Esophagus squamous epithelium (tissue), 5 donors: ENCODE measurements at regions not wholly inside any gene's neighbourhood (a gene's known extent, or its start where the extent isn't known, plus 50 kb on each side); places are given as distances from the start of the nearest gene placed in this dataset.
"Not testable (repeated sequence)": the region's sequence is repeated elsewhere in the genome, so short reads cannot be mapped to it uniquely, and the experiment has no call there.

Experiments
- DNase-seq: peaks from one replicate; lab custom pipeline; 2025; lab: John Stamatoyannopoulos, UW
- H3K27ac ChIP-seq, 4 donors: fragments of 200-600 bp; sonication (generic); one replicate each; pipeline ENCODE4 v1.5.1; 2016 to 2019; ENCODE audit warnings: mild to moderate bottlenecking in 1 of 4
- H3K27me3 ChIP-seq, 4 donors: fragments of 200-600 bp; sonication (generic); 1 replicate in 3 of 4; 2 replicates in 1 of 4; pipeline versions ENCODE4 v1.5.1 to v1.6.0; 2017 to 2021; ENCODE audit warnings: antibody characterized with exemption in 1 of 4
- H3K36me3 ChIP-seq, 3 donors: fragments of 200-600 bp; sonication (generic); one replicate each; pipeline ENCODE4 v1.5.1; 2016 to 2019
- H3K4me1 ChIP-seq, 3 donors: fragments of 200-600 bp; sonication (generic); one replicate each; pipeline ENCODE4 v1.5.1; 2017 to 2019
- H3K4me3 ChIP-seq, 4 donors: fragments of 200-600 bp; sonication (generic); 1 replicate in 3 of 4; 2 replicates in 1 of 4; pipeline ENCODE4 v1.5.1; 2016 to 2019; ENCODE audit warnings: mild to moderate bottlenecking in 2 of 4, moderate library complexity in 1 of 4
- H3K9me3 ChIP-seq, 3 donors: fragments of 200-600 bp; sonication (generic); one replicate each; pipeline ENCODE4 v1.5.1; 2016 to 2019
- CTCF ChIP-seq, 6 experiments: fragments of 450-650 bp in 4 of 6; fragments of 200-600 bp in 2 of 6; sonication (generic) in 2 of 6; IDR thresholded peaks; one replicate each; pipeline ENCODE4 v1.5.1; 2016 to 2019; ENCODE audit warnings: antibody characterized with exemption in 6 of 6, mild to moderate bottlenecking in 4 of 6, moderate library complexity in 4 of 6
- POLR2A ChIP-seq, 4 donors: fragments of 450-650 bp; IDR thresholded peaks; one replicate each; pipeline ENCODE4 v1.6.1; 2017; ENCODE audit warnings: antibody characterized with exemption in 4 of 4, mild to moderate bottlenecking in 4 of 4, moderate library complexity in 3 of 4
- WGBS, 2 donors: methylation state at CpG; one replicate each; pipeline ENCODE4 v1.1.5; 2018; 5-methylcytosine and 5-hydroxymethylcytosine counted together
- intact Hi-C: fragments of 100-400 bp; cut with DNase I; formaldehyde crosslinking; loops from one replicate; pipeline ENCODE4 v1.15.0; 2022
- donor health status: DM: yes; HTN: yes; CAD: no.

DNA sequence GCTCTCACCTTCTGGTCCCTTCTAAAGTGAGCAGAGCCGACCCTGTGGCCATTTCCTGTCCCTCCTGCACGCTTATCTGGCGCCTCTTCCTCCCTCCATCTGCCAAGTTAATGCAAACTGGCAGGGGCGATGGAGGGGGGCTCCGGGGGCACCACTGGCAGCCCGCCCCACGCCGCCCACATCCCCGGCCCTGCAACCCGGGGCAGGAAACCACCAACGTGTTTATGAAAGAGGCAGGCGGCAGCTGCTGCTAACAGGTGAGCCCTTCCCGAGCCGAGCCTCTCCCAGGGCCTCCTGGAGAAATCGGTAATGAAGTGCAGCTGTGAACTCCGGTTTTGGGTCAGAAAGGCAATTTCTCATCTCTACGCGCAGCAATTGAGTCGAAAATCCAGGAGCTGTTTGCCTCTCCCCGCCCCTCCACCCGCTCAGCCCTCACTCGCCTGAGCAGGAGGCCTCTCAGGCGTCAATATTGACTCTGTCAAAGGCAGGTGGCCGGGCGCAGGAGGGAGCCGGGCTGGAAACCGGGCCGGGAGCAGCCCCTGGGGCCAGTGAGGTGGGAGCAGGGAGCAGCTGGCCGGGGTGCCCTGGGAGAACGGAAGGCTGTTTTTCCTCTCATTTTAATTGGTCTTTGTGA lies 164.4 kb upstream of the GSE1 start:
- H3K27me3 ChIP-seq = peaks cover 0 to 26% (median 0%) of the 10 kb centered on the region in 4 donors
- intact Hi-C loops = no loop called here

DNA sequence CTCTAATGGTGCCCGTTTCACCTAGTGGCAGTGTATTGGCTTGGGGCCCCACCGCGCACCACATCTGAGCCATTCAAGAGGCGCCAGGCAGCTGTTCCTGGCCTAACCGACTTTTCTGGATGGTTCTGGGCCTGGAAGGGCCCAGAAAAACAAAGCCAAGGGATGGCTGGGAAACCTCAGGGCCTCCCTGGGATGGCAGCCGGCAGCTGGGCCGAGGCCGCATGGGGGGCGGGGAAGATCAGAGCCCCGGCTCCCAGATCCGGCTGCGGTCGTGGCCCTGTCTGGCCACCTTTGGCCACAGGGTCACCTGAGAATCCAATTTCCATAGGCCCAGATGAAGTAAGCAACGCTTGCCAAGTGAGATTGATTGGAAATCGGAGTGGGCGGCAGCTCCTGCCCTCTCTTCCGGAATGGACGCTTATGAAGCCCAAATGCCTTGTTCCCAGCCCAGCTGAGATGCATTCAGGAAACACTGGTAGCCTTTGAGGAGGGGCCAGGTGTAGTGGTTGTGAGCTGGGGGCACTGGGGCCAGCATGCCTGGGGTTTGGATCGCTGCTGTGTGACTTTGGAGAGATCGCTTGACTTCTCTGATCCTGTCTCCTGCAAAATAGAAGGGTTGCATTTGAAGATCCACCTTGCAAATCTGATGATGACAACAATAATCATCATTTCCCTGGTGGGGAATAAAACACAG lies 163.8 kb upstream of the GSE1 start:
- H3K4me1 ChIP-seq = peaks cover 0 to 35% (median 0%) of the 10 kb centered on the region in 3 donors
- 93 to 94% methylated on average over 6 to 13 of the region's 20 CpGs for WGBS, 2 donors
- H3K27me3 ChIP-seq = peaks cover 0 to 29% (median 0%) of the 10 kb centered on the region in 4 donors
- no peak overlapping the region for H3K4me3 ChIP-seq
- H3K36me3 ChIP-seq = no peaks in the 10 kb centered on the region
- H3K9me3 ChIP-seq = no peaks in the 10 kb centered on the region
- no peak for DNase-seq
- intact Hi-C loops = no loop called here
- H3K27ac ChIP-seq = no peak overlapping the region
- TF ChIP-seq CTCF (IDR thresholded peaks at IDR 0.05) = no peak
- TF ChIP-seq POLR2A (IDR thresholded peaks at IDR 0.05) = no peak

More for the DNA sequence above, 164.4 kb upstream of the GSE1 start:
- Histone ChIP-seq H3K4me1 (peaks cover 0 to 35% (median 0%) of the 10 kb centered on the region in 3 donors), H3K4me3 (no peak overlapping the region), H3K27ac (no peak overlapping the region), H3K36me3 (no peaks in the 10 kb centered on the region), H3K9me3 (no peaks in the 10 kb centered on the region)
- TF ChIP-seq POLR2A (IDR thresholded peaks at IDR 0.05) = no peak
- TF ChIP-seq CTCF (IDR thresholded peaks at IDR 0.05) = no peak
- DNase-seq = no peak
- 62 to 90% methylated on average over 2 to 6 of the region's 30 CpGs for WGBS, 2 donors

GRCh38 chr16:85449885-85450245 lies 163.3 kb upstream of the GSE1 start:
- Histone ChIP-seq H3K9me3 (no peaks in the 10 kb centered on the region), H3K27ac (no peak overlapping the region), H3K4me1 (peaks cover 0 to 31% (median 0%) of the 10 kb centered on the region in 3 donors), H3K27me3 (peaks cover 0 to 31% (median 0%) of the 10 kb centered on the region in 4 donors), H3K4me3 (no peak overlapping the region), H3K36me3 (no peaks in the 10 kb centered on the region)
- TF ChIP-seq POLR2A (IDR thresholded peaks at IDR 0.05) (no peak), CTCF (IDR thresholded peaks at IDR 0.05) (no peak)
- no peak for DNase-seq
- intact Hi-C loops = no loop called here
- WGBS, 2 donors = 77 to 78% methylated on average over 7 of the region's 7 CpGs

DNA sequence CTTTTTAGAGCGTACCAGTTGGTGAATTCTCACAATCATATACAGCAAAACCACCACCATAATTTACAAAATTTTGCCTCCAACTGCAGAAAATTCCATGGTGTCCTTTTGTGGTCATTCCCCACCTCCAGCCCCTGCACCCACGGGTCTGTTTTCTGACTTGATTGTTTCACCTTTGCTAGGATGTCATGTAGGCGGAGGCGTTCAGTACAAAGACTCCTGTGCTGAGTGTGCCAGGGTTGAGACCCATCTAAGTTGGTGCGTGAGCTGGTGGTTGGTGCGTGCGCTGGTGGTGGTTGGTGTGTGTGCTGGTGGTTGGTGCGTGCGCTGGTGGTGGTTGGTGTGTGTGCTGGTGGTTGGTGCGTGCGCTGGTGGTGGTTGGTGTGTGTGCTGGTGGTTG lies 162.0 kb upstream of the GSE1 start:
- peaks cover 0 to 23% (median 0%) of the 10 kb centered on the region in 4 donors for H3K27me3 ChIP-seq
- H3K27ac ChIP-seq, H3K9me3 ChIP-seq, intact Hi-C loops, DNase-seq, H3K4me3 ChIP-seq, H3K36me3 ChIP-seq: not testable (repeated sequence)
- peaks cover 0 to 18% (median 0%) of the 10 kb centered on the region in 3 donors for H3K4me1 ChIP-seq
- WGBS, 2 donors = 86 to 89% methylated on average over 4 to 7 of the region's 11 CpGs

DNA sequence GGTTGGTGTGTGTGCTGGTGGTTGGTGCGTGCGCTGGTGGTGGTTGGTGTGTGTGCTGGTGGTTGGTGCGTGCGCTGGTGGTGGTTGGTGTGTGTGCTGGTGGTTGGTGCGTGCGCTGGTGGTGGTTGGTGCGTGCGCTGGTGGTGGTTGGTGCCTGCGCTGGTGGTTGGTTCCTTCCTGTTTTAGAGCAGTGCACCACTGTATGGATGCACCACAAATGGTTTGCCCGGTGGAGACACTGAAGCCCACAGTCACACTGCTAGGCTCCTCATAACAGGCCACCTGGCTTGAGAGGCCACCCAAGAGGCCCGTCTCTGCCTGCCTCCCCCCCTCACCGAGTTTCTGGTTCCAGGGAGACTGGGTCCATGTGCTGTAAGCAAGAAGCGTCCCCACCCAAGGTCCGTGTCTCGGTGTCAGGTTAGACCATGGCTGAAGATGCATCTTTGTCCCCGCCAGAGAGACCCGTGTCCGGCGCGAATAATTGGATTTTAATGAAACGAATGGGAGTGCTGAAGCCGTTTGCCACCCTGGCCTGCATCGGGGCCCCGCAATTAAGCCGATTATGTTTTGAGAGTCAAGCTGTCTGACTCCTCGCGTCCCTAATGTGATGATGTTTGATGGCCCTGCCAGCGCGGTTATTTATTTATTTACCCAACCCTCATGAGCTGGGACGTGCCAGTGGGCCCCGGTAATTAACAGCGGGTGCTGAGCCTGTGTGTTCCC lies 161.3 kb upstream of the GSE1 start:
- Histone ChIP-seq H3K4me1 (peaks cover 0 to 17% (median 0%) of the 10 kb centered on the region in 3 donors), H3K36me3 (no peaks in the 10 kb centered on the region), H3K27me3 (peaks cover 0 to 23% (median 0%) of the 10 kb centered on the region in 4 donors), H3K4me3 (no peak overlapping the region), H3K27ac (no peak overlapping the region), H3K9me3 (no peaks in the 10 kb centered on the region)
- DNase-seq = no peak
- TF ChIP-seq POLR2A (IDR thresholded peaks at IDR 0.05) (no peak), CTCF (IDR thresholded peaks at IDR 0.05) (no peak)
- intact Hi-C loops = no loop called here
- 88 to 89% methylated on average over 12 to 24 of the region's 32 CpGs for WGBS, 2 donors
